NCI-H226 (cell line): ENCODE measurements at regions not wholly inside any gene's neighbourhood (a gene's known extent, or its start where the extent isn't known, plus 50 kb on each side); places are given as distances from the start of the nearest gene placed in this dataset.
"Not testable (repeated sequence)": the region's sequence is repeated elsewhere in the genome, so short reads cannot be mapped to it uniquely, and the experiment has no call there.

ENCODE experiments used
- DNase-seq: peaks from one replicate; pipeline ENCODE4 v3.0.0-alpha.2; 2015

- no peak for DNase-seq
These were observed 105.4 kb downstream of the RFX6 start for GRCh38 chr6:116982401-116982800.

GRCh38 chr6:116983375-116983774 is 106.3 kb downstream of the RFX6 start:
- DNase-seq = no peak

- DNase-seq = no peak
These were observed 109.8 kb downstream of the RFX6 start for GRCh38 chr6:116986819-116987218.

- DNase-seq = no peak
These were observed 113.6 kb downstream of the RFX6 start for GRCh38 chr6:116990679-116991078.

- no peak for DNase-seq
These were observed 115.5 kb downstream of the RFX6 start for GRCh38 chr6:116992546-116992945.

GRCh38 chr6:116994447-116994846 is 117.4 kb downstream of the RFX6 start:
- no peak for DNase-seq

- DNase-seq = no peak
These were observed 119.8 kb downstream of the RFX6 start for GRCh38 chr6:116996842-116997241.

GRCh38 chr6:116997496-116997895 is 120.5 kb downstream of the RFX6 start:
- DNase-seq = no peak

GRCh38 chr6:117007659-117008058 is 130.6 kb downstream of the RFX6 start:
- no peak for DNase-seq

GRCh38 chr6:117008618-117009017 is 131.6 kb downstream of the RFX6 start:
- no peak for DNase-seq

- DNase-seq = not testable (repeated sequence)
These were observed 137.8 kb downstream of the RFX6 start for GRCh38 chr6:117014641-117015473.

GRCh38 chr6:117015474-117015804 is 138.4 kb downstream of the RFX6 start:
- DNase-seq = not testable (repeated sequence)

- DNase-seq = peak; percentile 70
These were observed 141.7 kb downstream of the RFX6 start for GRCh38 chr6:117018771-117019170.

- DNase-seq = no peak
These were observed 145.7 kb downstream of the RFX6 start for GRCh38 chr6:117022774-117023173.

GRCh38 chr6:117025310-117025709 is 148.3 kb downstream of the RFX6 start:
- no peak for DNase-seq

GRCh38 chr6:117028256-117028655 is 151.2 kb downstream of the RFX6 start:
- no peak for DNase-seq

GRCh38 chr6:117034547-117034946 is 157.5 kb downstream of the RFX6 start:
- no peak for DNase-seq

- no peak for DNase-seq
These were observed 157.9 kb downstream of the RFX6 start for GRCh38 chr6:117034971-117035370.

GRCh38 chr6:117050301-117050700 is 173.3 kb downstream of the RFX6 start:
- DNase-seq = no peak

- peak; percentile 49 for DNase-seq
These were observed 193.2 kb upstream of the VGLL2 start for GRCh38 chr6:117072134-117072533.

GRCh38 chr6:117072781-117073180 is 192.6 kb upstream of the VGLL2 start:
- DNase-seq = no peak

GRCh38 chr6:117074672-117075071 is 190.7 kb upstream of the VGLL2 start:
- peak; percentile 49 for DNase-seq

- no peak for DNase-seq
These were observed 190.1 kb upstream of the VGLL2 start for GRCh38 chr6:117075218-117075617.

- no peak for DNase-seq
These were observed 189.3 kb upstream of the VGLL2 start for GRCh38 chr6:117076076-117076475.

- no peak for DNase-seq
These were observed 188.1 kb upstream of the VGLL2 start for GRCh38 chr6:117077300-117077699.
